KMS-11 (cell line): ENCODE measurements at regions not wholly inside any gene's neighbourhood (a gene's known extent, or its start where the extent isn't known, plus 50 kb on each side); places are given as distances from the start of the nearest gene placed in this dataset.

Source experiments
- H2AFZ ChIP-seq: fragments of 200-600 bp; sonication (generic); 2 replicates; pipeline ENCODE4 v1.6.1; 2016; ENCODE audit warnings: antibody characterized with exemption, mixed run types, low read depth
- H3K27ac ChIP-seq: fragments of 200-600 bp; sonication (generic); 2 replicates; pipeline ENCODE4 v1.6.1; 2016; ENCODE audit warnings: mild to moderate bottlenecking, mixed run types
- H3K27me3 ChIP-seq: fragments of 200-600 bp; sonication (generic); 2 replicates; pipeline ENCODE4 v1.6.1; 2017; ENCODE audit warnings: mild to moderate bottlenecking, low read depth, mixed run types, moderate library complexity; ENCODE audit not compliant: insufficient read depth
- H3K36me3 ChIP-seq: fragments of 200-600 bp; sonication (generic); 2 replicates; pipeline ENCODE4 v1.6.1; 2017; ENCODE audit warnings: mild to moderate bottlenecking, mixed run types; ENCODE audit not compliant: insufficient read depth
- H3K4me1 ChIP-seq: fragments of 200-600 bp; sonication (generic); 2 replicates; pipeline ENCODE4 v1.6.1; 2016; ENCODE audit warnings: mild to moderate bottlenecking, low read depth, mixed run types; ENCODE audit not compliant: poor library complexity, severe bottlenecking
- H3K4me2 ChIP-seq: fragments of 200-600 bp; sonication (generic); 2 replicates; pipeline ENCODE4 v1.7.0; 2016; ENCODE audit warnings: mild to moderate bottlenecking, mixed run types
- H3K4me3 ChIP-seq: fragments of 200-600 bp; sonication (generic); IDR thresholded peaks from 2 replicates; pipeline ENCODE4 v1.6.1; 2017; ENCODE audit warnings: low read depth, low read length, mixed read lengths; ENCODE audit not compliant: insufficient read depth
- H3K79me2 ChIP-seq: fragments of 200-600 bp; sonication (generic); 2 replicates; pipeline ENCODE4 v1.6.1; 2016; ENCODE audit warnings: low read depth, mixed run types; ENCODE audit not compliant: insufficient read depth
- H3K9ac ChIP-seq: fragments of 200-600 bp; sonication (generic); 2 replicates; pipeline ENCODE4 v1.6.1; 2016; ENCODE audit warnings: mild to moderate bottlenecking, mixed run types
- H4K20me1 ChIP-seq: fragments of 200-600 bp; sonication (generic); 2 replicates; pipeline ENCODE4 v1.6.1; 2016; ENCODE audit warnings: mild to moderate bottlenecking, mixed run types; ENCODE audit not compliant: insufficient read depth
- CTCF ChIP-seq: fragments of 200-600 bp; sonication (generic); conservative IDR thresholded peaks from 2 replicates; pipeline ENCODE4 v1.6.1; 2017; ENCODE audit warnings: low read depth, mild to moderate bottlenecking, antibody characterized with exemption, low read length, moderate library complexity, mixed read lengths

DNA sequence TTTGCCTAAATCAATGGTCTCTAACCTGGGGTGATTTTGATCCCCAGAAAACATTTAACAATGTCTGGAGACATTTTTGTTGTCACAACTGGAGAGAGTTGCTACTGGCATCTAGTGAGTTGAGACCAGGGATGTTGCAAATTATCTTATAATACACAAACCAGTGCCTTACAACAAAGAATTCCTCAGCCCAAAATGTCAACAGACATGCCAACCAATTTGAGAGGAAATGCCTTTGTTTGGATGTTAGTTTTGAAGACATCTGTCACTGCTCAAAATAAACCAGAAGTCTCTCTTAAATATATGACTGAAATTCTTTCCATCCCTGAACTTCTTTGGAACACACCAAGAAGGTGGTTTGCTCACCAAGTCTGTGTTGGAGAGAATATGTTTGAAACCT, 336.9 kb upstream of the ATP2B1 start:
- Histone ChIP-seq H2AFZ (no peak overlapping the region), H3K27me3 (no peaks in the 10 kb centered on the region), H3K4me3 (no peak overlapping the region), H4K20me1 (no peaks in the 10 kb centered on the region), H3K4me1 (no peaks in the 10 kb centered on the region), H3K36me3 (no peaks in the 10 kb centered on the region), H3K9ac (no peak overlapping the region), H3K4me2 (no peak overlapping the region), H3K79me2 (no peaks in the 10 kb centered on the region), H3K27ac (no peak overlapping the region)
- TF ChIP-seq CTCF = no peak

DNA sequence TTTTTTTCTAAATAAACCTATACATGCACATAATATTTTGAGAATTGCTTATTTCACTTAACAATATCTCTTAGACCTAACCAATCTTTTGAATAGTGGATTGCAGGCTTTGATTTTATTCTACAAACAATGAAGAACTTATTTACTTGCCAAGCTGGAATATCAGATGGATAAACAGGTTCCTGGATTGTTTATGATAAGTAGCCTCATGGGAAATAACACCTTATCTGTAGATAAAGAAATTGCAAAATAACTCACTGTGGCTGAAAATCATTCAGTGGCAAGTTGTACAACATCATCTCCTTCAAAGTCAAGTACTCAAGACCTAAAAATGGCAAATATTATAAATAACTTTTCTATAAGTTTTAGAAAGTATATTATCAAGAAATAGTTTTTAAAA, 335.4 kb upstream of the ATP2B1 start:
- H4K20me1 ChIP-seq = no peaks in the 10 kb centered on the region
- no peaks in the 10 kb centered on the region for H3K36me3 ChIP-seq
- H3K4me3 ChIP-seq = no peak overlapping the region
- no peak overlapping the region for H2AFZ ChIP-seq
- H3K27me3 ChIP-seq = no peaks in the 10 kb centered on the region
- no peak for TF ChIP-seq CTCF
- H3K9ac ChIP-seq = no peak overlapping the region
- H3K4me2 ChIP-seq = no peak overlapping the region
- no peaks in the 10 kb centered on the region for H3K4me1 ChIP-seq
- H3K79me2 ChIP-seq = no peaks in the 10 kb centered on the region
- no peak overlapping the region for H3K27ac ChIP-seq

- Histone ChIP-seq H3K4me2 (no peak overlapping the region), H3K27me3 (no peaks in the 10 kb centered on the region), H3K27ac (no peak overlapping the region), H3K9ac (no peak overlapping the region), H3K79me2 (no peaks in the 10 kb centered on the region), H3K4me1 (no peaks in the 10 kb centered on the region), H3K36me3 (no peaks in the 10 kb centered on the region), H4K20me1 (no peaks in the 10 kb centered on the region), H2AFZ (no peak overlapping the region), H3K4me3 (no peak overlapping the region)
- no peak for TF ChIP-seq CTCF
Observed at GRCh38 chr12:90042920-90043641, 334.4 kb upstream of the ATP2B1 start.

DNA sequence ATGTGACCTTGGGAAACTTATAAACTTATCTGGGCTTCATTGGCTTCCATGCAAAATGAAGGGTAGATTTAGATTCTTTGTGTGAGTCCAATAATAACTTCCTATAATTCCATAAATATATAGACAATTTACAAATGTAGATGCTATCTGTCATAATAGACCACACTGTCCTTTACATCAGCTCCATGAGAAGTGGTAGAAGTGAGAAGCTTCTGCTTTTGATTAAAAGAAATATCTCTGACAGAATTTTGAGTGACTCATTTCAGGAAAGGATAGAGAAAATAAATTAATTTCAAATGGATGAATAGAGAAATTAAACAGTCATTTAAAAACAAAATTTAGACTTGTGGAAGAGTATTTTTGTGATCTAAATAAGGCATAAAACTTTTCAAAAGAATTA, 329.7 kb upstream of the ATP2B1 start:
- Histone ChIP-seq H3K4me2 (no peak overlapping the region), H4K20me1 (no peaks in the 10 kb centered on the region), H3K9ac (no peak overlapping the region), H3K4me3 (no peak overlapping the region), H3K4me1 (no peaks in the 10 kb centered on the region), H3K36me3 (no peaks in the 10 kb centered on the region), H3K27me3 (no peaks in the 10 kb centered on the region), H2AFZ (no peak overlapping the region), H3K79me2 (no peaks in the 10 kb centered on the region), H3K27ac (no peak overlapping the region)
- no peak for TF ChIP-seq CTCF
